ENCODE measurements at regions not wholly inside any gene's neighbourhood (a gene's known extent, or its start where the extent isn't known, plus 50 kb on each side); places are given as distances from the start of the nearest gene placed in this dataset.
"Not testable (repeated sequence)": the region's sequence is repeated elsewhere in the genome, so short reads cannot be mapped to it uniquely, and the experiment has no call there.

DNA sequence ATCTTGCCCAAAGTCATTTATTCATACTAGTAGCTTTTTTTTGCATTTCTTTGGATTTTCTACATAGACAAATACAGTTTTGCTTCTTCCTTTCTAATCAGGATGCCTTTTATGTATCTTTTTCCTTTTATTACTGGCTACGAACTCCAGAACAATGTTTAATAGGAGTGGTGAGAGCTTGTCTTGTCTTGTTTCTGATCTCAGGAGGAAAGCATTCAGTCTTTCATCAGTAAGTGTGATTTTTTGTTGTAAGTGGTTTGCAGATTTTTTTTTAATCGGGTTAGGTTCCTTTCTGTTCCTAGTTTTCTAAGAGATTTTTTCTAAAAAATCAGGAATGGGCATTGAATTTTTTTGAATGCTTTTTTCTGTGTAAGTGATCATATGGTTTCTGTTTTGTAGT lies 86.8 kb downstream of the PROP1 start:
- not testable (repeated sequence) for TF ChIP-seq CTCF, POLR2A (IDR thresholded peaks at IDR 0.05)

Measured in body of pancreas (tissue), 4 donors.